HG03378 (cell line): ENCODE measurements at regions not wholly inside any gene's neighbourhood (a gene's known extent, or its start where the extent isn't known, plus 50 kb on each side); places are given as distances from the start of the nearest gene placed in this dataset.
"Not testable (repeated sequence)": the region's sequence is repeated elsewhere in the genome, so short reads cannot be mapped to it uniquely, and the experiment has no call there.

Source experiments
- ATAC-seq: cut with Tn5 transposase; IDR thresholded peaks from one replicate; pipeline ENCODE4 v1.9.1; 2021; ENCODE audit warnings: mild to moderate bottlenecking, moderate library complexity; ENCODE audit not compliant: unreplicated experiment

DNA sequence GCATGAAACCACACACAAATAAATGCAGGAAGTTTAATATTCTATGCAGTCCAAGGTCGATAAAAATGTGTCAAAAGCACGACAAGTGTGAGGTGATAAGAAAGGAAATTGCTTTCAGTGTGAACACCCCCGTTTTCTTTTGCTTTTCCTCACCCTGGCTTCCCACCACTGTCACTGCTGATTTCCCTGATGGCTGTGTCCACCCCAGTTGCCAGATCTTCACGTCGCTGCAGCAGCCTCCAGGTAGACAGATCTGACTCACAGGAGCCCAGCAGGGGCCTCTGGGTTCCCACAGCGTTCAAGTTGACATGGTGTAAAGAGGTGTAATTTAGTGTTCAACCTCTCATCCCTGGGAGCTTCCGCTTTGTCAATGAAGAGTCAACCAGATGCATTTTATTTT, 128.0 kb upstream of the TACR1 start:
- no peak for ATAC-seq

DNA sequence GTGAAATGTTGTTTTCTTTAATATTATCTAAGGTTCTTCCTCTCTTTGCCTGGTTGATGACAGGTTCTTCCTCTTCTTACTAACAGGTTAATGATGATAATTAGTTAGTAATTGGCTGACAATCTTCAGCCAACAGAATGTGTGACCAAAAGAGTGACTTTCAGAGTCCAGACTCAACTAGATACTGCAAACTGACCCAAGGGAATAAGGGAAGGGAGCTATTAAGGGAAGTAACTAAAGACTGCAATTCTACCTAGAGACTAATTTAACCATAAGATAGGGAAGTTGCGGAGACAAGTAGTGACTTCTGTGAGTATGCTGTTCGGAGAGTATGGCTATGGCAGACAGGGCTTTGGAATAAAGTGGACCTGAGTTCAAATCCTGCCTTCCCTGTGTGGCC, 127.3 kb upstream of the TACR1 start:
- ATAC-seq: no peak

DNA sequence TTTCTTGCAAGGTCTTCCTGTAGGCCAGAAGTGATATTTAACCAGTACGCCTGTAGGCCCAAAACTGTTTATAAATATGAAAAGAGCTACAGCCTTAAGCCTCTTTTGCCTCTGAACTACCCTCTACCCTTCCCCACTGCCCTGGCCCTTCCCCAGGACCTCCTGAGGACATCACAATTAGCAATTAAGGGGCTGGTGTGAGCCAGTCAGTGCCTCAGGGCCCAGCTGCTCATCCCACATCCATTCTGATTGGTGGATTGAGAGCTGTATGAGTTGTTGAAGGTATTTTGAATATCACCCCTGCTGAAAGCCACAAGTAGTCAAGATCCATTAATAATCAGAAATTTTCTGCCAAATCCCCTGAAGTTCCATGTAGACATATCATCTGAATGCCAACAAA, 126.3 kb upstream of the TACR1 start:
- no peak for ATAC-seq

DNA sequence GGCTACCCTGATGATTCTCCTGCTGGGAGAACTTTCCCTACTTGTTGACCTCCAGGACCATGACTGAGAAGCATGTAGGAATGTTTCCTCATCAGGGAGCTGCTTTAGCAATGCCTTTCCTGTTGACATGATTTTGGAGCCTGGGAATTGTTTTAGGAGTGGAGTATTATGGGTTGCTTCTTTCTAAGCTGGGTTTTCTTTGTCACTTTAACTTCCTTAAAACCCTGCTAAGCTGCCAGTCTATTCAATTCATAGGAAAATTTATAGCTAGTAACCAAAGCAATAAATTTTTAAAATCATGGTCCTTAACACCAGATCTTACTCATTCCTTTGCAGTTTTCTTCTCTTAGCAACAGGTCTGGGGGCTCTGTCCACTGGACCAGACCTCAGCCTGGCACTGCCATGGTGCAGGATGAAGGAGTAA, 125.6 kb upstream of the TACR1 start:
- ATAC-seq: no peak

DNA sequence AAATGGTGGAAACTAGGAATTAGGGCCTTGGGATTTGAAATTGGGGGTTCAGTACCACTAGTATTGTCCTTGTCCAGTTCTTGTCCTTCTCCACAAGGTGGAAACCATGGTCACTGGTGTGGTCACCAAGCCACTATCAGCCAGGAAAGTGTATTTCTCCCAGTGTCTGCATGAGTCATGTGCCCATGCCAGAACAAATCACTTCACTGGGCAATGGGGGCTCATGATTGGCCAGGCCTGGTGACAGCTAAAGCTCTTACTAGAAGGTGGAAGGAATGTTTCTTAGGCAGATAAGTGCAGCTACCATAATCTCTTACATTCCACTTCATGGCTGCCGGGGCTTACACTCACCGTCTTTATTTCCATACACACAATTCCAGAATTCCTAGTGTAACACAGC, 124.8 kb upstream of the TACR1 start:
- ATAC-seq: no peak

DNA sequence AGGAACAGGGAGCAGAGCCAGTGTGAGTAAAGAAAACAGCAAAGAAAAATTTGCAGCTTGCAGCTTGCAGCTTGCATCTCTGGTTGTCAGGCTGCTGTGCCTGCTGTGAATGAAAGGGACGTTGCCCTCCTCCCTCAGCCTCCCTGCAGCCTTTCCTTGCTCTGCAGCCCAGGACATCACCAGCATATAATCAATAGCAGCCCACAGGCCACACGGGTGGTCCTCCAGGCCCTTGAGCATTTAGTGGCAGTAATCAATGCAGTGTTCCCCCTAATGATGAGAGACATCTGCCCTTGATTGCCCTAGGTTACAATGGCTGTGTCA, 122.2 kb upstream of the TACR1 start:
- ATAC-seq: no peak

DNA sequence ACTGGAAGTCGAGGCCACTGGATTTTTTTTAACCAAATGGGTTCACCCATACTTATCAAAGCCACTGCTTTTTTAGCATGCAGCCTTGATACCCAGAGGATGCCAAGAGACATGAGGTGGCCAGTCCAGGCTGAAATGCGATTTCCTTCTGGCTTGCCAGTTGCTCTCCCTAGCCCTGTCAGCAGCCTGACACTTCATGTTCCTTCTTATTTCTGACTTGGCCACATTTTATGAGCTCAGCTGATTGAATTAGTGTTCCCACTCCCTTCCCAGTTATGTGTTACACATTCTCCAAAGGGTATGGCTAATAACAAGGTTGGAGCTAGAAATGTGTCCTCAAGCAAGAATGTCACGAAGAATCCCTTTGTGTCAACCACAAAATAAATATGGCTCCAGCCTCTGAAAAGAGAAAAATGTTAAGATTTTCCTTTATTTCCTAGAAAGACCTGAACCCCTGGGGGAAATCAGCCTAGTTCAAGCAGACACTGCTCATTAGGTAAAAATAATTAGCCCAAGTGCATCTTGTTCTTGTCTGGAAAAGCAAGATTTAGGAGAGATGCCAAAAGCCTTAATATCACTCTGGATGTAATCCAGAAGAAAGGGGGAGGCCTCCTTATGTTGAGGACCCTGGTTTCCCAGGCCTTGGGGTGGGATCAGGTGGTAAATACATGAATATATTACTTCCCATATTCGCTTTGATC, 121.7 kb upstream of the TACR1 start:
- ATAC-seq: no peak

DNA sequence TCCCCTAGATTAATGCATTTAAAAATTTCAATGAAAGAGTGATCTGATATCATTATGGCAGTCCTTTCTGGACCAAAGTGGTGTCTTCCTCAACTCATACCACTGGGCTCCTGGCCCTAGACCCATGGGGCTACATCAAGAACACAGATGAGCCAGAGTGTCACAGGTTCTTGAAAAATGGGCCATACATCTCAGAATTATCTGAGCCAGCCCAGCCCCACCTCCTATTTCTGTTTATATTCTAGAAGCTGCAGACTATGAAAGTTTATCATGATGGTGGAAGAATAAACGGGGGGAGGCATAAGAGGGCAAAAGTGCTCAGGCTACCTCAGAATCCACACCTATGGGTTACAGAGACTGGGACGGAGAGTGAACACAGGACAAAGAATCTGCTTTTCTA, 120.6 kb upstream of the TACR1 start:
- no peak for ATAC-seq

DNA sequence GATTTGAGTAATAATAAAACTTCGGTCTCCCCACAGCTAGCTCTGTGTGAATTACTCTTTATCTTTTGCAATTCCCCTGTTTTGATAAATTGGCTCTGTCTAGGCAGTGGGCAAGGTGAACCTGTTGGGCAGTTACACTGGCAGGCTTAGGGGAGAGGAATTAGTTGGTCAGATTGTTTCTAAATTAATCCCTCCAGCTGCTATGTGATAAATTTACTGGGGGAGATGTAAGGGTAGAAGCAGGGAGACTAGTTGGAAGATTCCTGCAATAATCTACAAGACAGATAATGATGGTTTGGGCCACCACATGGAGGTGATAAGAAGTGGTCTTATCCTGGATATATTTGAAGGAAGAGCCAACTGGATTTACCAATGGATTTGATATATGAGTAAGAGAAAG, 118.5 kb upstream of the TACR1 start:
- ATAC-seq: no peak

DNA sequence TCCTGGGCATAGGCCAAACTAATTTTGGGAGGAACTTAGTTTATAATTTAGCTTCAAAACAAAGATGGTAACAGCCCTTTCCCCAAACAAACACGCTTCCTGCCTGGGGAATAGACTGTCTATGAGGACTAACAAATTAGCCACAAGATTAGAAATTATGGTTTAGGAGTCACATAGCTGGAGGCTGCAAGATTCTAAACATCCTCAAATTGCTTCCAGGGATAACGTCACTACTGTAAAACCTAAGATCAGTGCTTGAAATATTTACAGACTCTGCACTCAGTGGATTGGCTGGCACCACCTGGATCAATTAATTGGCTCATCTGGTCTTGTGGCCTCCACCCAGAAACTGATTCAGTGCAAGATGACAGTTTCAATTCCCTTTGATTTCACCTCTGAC, 118.0 kb upstream of the TACR1 start:
- ATAC-seq: no peak

DNA sequence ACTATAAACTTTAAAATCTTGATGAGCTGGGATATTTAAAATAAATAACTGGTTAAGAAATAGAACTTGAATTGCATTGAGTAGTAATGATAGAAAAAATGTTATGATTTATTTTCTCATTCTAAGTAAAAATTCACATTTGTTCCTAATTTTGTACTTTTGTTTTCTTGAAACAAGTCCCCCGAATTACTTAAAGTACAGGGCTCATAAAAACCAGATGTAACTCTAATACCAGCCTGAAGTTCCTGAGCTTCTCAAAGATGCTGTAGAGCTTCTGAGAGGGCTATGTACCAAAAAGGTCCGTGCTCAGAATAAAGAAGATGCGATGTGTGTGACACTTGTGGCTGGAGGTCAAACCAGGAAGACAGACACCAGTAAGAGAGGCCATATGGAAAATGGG, 116.1 kb upstream of the TACR1 start:
- ATAC-seq: no peak

DNA sequence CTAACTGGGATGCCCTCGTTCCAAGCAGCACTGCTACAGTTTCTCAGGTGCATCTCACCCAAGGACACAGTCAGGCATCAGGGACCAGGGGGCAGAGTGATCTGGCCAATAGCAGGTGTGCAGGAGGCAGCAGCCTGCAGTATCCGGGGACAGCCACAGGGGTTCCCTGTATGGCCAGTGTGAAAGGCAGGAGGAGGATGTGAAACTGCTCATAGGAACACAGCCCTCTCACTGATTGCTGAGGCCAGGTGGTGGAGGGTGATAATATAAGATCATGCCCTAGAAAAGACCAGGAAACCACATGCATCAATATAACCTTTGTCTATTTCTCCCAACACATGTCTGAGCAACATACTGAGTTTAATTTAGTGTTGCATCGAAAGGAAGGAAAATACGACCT, 112.7 kb upstream of the TACR1 start:
- peak; percentile 100 for ATAC-seq

DNA sequence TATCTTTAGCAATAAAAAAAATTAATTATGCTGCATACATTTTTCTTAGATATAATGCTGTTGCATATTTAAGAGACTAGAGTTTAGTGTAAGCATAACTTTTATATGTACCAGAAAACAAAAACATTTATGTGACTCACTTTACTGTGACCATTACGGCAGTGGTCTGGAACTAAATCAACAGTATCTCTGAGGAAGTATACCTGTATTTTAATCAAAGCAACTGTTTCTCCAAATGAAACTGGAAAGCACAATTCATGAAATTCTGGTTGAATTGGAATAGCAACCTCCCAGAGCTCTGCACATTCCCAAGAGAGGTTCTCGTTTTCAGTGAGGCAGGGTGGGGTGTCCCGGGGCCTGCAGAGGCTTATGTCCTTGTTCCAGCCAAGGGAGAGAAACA, 112.2 kb upstream of the TACR1 start:
- ATAC-seq: no peak

DNA sequence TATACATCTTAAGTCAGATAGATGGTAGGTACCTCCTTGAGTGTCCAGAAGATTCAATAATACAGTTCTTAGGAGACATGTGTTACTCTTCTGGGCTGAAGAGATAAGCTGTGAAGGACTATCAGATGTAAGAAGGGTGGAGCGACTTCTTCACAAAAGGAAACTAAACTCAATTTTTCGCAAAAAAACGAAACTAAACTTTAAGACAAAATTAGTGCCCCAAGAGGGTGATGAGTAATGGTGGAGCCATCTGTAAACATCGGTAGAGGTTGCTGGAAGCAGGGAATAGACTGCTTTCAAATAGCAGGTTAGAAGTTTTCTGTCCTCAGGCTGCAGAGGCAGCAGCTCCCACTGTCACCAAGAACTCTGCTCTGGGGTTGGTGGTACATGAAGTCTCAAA, 111.6 kb upstream of the TACR1 start:
- ATAC-seq: no peak

DNA sequence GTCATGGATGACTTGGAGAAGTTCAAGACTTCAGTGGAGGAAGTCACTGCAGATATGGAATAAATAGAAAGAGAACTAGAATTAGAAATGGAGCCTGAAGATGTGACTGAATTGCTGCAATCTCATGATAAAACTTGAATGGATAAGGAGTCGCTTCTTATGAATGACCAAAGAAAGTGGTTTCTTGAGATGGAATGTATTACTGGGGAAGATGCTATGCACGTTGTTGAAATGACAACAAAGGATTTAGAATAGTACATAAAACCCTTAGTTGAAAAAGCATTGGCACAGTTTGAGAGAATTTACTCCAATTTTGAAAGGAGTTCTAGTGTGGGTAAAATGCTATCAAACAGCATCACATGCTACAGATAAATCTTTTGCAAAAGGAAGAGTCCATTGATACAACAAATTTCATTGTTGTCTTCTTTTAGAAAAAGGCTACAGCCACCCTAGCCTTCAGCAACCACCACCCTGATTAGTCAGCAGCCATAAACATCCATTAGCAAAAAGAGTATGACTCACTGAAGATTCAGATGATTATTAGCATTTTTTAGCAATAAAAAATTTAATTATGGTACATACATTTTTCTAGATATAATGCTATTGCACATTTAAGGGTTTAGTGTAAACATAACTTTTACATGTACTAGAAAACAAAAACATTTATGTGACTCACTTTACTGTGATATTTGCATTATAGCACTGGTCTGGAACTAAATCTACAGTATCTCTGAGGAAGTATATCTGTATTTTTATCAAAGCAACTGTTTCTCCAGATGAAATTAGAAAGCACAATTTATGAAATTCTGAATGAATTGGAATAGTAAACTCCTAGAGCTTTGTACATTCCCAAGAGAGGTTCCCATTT, 110.5 kb upstream of the TACR1 start:
- no peak for ATAC-seq

DNA sequence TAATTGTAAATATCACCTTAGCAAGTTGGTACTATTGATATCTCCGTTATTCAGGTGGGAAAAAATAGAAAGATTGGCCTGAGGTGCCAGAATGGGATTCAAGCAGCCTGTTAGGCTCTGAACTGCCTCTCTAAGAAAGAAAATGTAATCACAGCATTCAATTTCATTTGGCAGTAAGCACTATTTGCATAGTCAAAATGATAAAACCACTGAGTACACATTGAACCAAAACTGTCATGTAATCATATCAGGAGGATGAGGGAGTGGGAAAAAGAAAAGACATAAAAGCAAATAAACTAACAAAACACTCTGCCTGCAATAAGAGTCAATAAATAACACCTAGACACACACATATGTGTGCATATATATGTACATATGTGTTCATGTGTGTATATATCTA, 103.9 kb upstream of the TACR1 start:
- no peak for ATAC-seq

DNA sequence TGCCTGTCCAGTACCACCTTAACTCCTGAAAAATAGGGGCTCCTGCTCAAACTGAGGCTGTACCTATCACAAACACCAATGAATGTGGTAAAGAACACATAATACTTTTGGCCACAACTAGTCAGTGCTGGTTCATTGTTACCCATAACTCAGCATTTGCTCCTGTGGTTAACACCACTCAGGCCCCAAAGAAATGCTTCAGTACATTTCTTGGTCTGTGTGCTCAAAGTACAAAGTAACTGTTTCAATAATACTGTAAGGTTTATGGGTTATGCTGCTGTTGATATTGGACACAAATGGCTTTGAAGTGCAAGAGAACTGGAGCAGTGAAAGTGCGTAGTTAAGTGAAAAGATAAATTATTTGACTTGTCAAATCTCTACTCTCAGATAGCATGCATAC, 95.0 kb upstream of the TACR1 start:
- ATAC-seq: no peak

DNA sequence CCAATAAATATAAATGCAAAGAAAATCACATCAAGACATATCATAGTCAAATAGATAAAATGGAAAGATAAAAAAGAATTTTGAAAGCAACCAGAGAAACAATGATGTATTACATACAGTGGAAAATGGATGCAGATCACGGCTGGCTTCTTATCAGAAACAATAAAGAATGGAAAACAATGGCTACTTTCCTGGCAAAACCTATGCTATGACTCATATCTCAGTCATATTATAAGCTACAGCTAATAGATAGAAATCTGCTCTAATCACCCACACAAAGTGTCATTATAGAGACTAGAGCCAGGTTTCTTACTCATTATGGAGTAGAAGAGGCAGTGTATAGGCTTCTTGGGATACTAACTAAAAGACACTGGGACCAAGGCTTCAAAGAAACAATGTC, 93.5 kb upstream of the TACR1 start:
- no peak for ATAC-seq

DNA sequence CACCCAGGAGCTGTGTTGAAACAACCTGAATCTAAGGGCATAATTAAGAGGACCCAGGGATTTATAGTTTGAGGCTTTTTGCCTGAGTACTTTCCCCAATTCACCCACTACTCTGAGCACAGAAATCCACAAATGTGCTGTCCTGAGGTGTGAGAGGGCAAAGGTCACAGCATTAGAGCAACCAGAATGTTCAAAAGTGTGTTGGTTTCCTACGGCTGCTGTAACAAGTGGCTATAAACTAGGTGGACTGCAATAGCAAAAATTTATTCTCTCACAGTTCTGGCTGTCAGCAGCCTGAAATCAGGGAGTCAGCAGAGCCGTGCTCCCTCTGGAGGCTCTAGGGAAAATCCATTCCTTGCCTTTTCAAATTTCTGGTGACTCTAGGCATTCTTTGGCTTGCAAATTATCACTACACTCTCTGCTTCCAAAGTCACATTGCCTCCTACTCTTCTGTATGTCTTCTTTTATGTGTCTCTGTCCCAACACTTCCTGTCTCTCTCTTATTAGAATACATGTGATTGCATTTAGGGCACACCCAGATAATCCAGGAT, 91.4 kb upstream of the TACR1 start:
- no peak for ATAC-seq

DNA sequence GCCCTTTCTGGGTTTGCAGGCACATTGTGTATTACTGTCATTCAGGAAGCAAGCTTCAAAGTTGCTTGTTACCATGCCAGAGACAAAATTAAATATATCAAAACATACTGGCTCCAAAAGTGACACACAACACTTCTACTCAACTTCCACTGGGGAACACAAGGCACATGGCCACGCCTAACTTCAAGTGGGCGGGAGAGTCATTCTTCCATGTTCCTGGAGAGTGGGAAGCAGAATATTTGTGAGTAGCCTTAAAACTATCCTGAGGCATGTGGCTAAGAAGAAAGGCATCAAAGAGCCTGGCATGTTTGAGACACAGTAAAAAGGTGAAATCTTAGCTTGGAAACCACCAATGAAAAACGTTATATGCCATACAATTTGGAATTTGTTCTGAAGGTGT, 90.5 kb upstream of the TACR1 start:
- ATAC-seq: no peak

DNA sequence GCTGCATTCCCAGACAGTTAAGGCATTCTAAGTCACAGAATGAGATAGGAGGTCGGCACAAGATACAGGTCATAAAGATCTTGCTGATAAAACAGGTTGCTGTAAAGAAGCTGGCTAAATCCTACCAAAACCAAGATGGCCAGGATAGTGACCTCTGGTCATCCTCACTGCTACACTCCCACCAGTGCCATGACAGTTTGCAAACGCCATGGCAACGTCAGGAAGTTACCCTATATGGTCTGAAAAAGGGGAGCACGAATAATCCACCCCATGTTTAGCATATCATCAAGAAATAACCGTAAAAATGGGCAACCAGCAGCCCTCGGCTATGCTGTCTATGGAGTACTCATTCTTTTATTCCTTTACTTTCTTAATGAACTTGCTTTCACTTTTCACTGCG, 89.9 kb upstream of the TACR1 start:
- ATAC-seq: not testable (repeated sequence)

DNA sequence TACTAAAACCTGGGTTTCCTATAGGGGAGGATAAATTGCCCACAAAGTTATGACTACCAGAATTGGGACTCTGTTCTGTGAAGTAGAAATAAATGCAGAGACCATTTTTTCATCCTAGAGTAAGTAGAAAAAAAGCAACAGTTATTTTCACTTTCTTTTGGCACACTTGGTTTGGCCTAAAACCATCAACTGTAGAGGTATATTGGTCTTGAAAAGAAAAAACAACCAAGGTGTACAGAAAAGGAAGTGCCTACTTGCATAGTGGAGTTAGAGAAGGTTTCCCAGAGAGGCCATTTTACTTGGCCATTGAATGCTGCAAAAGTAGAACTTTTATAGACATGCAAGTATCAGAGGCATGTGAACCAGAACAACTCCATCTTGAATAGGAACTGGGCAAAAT, 89.4 kb upstream of the TACR1 start:
- ATAC-seq: no peak
